ENCODE measurements at regions not wholly inside any gene's neighbourhood (a gene's known extent, or its start where the extent isn't known, plus 50 kb on each side); places are given as distances from the start of the nearest gene placed in this dataset.
"Not testable (repeated sequence)": the region's sequence is repeated elsewhere in the genome, so short reads cannot be mapped to it uniquely, and the experiment has no call there.

- H3K4me3 ChIP-seq (ENCODE audit: low read depth, low read length) = no peak overlapping the region
- no peak for TF ChIP-seq CTCF (IDR thresholded peaks at IDR 0.05; ENCODE audit: low read depth, low read length, missing control alignments)
- no peak for DNase-seq (ENCODE audit: low read depth)
These were observed 151.9 kb upstream of the ZNF618 start for GRCh38 chr9:113724202-113724601.

- no peak for TF ChIP-seq CTCF (IDR thresholded peaks at IDR 0.05; ENCODE audit: low read depth, low read length, missing control alignments)
- DNase-seq (ENCODE audit: low read depth) = no peak
- H3K4me3 ChIP-seq (ENCODE audit: low read depth, low read length) = no peak overlapping the region
These were observed 147.1 kb upstream of the ZNF618 start for GRCh38 chr9:113728989-113729388.

- no peak for TF ChIP-seq CTCF (IDR thresholded peaks at IDR 0.05; ENCODE audit: low read depth, low read length, missing control alignments)
- H3K4me3 ChIP-seq (ENCODE audit: low read depth, low read length) = no peak overlapping the region
- no peak for DNase-seq (ENCODE audit: low read depth)
These were observed 141.3 kb upstream of the ZNF618 start for GRCh38 chr9:113734826-113735225.

GRCh38 chr9:113737517-113738271 lies 138.4 kb upstream of the ZNF618 start:
- no peak overlapping the region for H3K4me3 ChIP-seq (ENCODE audit: low read depth, low read length)
- peak; percentile 73 for TF ChIP-seq CTCF (IDR thresholded peaks at IDR 0.05; ENCODE audit: low read depth, low read length, missing control alignments)
- DNase-seq (ENCODE audit: low read depth) = peak; percentile 4

- H3K4me3 ChIP-seq (ENCODE audit: low read depth, low read length) = no peak overlapping the region
- DNase-seq (ENCODE audit: low read depth) = no peak
- TF ChIP-seq CTCF (IDR thresholded peaks at IDR 0.05; ENCODE audit: low read depth, low read length, missing control alignments) = no peak
These were observed 137.6 kb upstream of the ZNF618 start for GRCh38 chr9:113738496-113738892.

GRCh38 chr9:113738893-113739604 lies 137.1 kb upstream of the ZNF618 start:
- DNase-seq (ENCODE audit: low read depth) = no peak
- TF ChIP-seq CTCF (IDR thresholded peaks at IDR 0.05; ENCODE audit: low read depth, low read length, missing control alignments) = no peak
- no peak overlapping the region for H3K4me3 ChIP-seq (ENCODE audit: low read depth, low read length)

GRCh38 chr9:113739605-113740507 lies 136.3 kb upstream of the ZNF618 start:
- not testable (repeated sequence) for H3K4me3 ChIP-seq (ENCODE audit: low read depth, low read length); DNase-seq (ENCODE audit: low read depth)

- DNase-seq (ENCODE audit: low read depth) = not testable (repeated sequence)
These were observed 135.3 kb upstream of the ZNF618 start for GRCh38 chr9:113740508-113741500.

More at GRCh38 chr9:113740508-113741500, 135.3 kb upstream of the ZNF618 start:
- H3K4me3 ChIP-seq (ENCODE audit: low read depth, low read length) = not testable (repeated sequence)
